HG03442 (cell line): ENCODE measurements at regions not wholly inside any gene's neighbourhood (a gene's known extent, or its start where the extent isn't known, plus 50 kb on each side); places are given as distances from the start of the nearest gene placed in this dataset.
"Not testable (repeated sequence)": the region's sequence is repeated elsewhere in the genome, so short reads cannot be mapped to it uniquely, and the experiment has no call there.

ENCODE experiments used
- ATAC-seq: cut with Tn5 transposase; IDR thresholded peaks from one replicate; pipeline ENCODE4 v1.9.1; 2021; ENCODE audit warnings: mild to moderate bottlenecking, moderate library complexity; ENCODE audit not compliant: unreplicated experiment

GRCh38 chr20:6355754-6356451 is 233.1 kb upstream of the FERMT1 start:
- no peak for ATAC-seq

GRCh38 chr20:6348908-6349307 is 226.1 kb upstream of the FERMT1 start:
- no peak for ATAC-seq

- ATAC-seq = no peak
These were observed 225.1 kb upstream of the FERMT1 start for GRCh38 chr20:6347916-6348315.

GRCh38 chr20:6341491-6341890 is 218.7 kb upstream of the FERMT1 start:
- no peak for ATAC-seq

- ATAC-seq = no peak
These were observed 216.3 kb upstream of the FERMT1 start for GRCh38 chr20:6339176-6339575.

GRCh38 chr20:6333110-6333509 is 210.3 kb upstream of the FERMT1 start:
- ATAC-seq = no peak

- not testable (repeated sequence) for ATAC-seq
These were observed 198.4 kb upstream of the FERMT1 start for GRCh38 chr20:6321235-6321634.

GRCh38 chr20:6311841-6312655 is 189.2 kb upstream of the FERMT1 start:
- ATAC-seq = no peak

GRCh38 chr20:6311097-6311496 is 188.3 kb upstream of the FERMT1 start:
- no peak for ATAC-seq

- ATAC-seq = no peak
These were observed 182.7 kb upstream of the FERMT1 start for GRCh38 chr20:6305536-6305935.

- ATAC-seq = no peak
These were observed 179.2 kb upstream of the FERMT1 start for GRCh38 chr20:6302041-6302440.

GRCh38 chr20:6299456-6299855 is 176.6 kb upstream of the FERMT1 start:
- no peak for ATAC-seq

GRCh38 chr20:6298049-6298448 is 175.2 kb upstream of the FERMT1 start:
- ATAC-seq = no peak

GRCh38 chr20:6295867-6296256 is 173.0 kb upstream of the FERMT1 start:
- ATAC-seq = no peak

- ATAC-seq = no peak
These were observed 172.5 kb upstream of the FERMT1 start for GRCh38 chr20:6295127-6295866.

GRCh38 chr20:6287471-6287870 is 164.6 kb upstream of the FERMT1 start:
- ATAC-seq = no peak

- no peak for ATAC-seq
These were observed 159.8 kb upstream of the FERMT1 start for GRCh38 chr20:6282642-6283041.

- no peak for ATAC-seq
These were observed 154.9 kb upstream of the FERMT1 start for GRCh38 chr20:6277661-6278240.

GRCh38 chr20:6270404-6270803 is 147.6 kb upstream of the FERMT1 start:
- not testable (repeated sequence) for ATAC-seq

GRCh38 chr20:6269168-6269873 is 146.5 kb upstream of the FERMT1 start:
- ATAC-seq = peak; percentile 39
